ENCODE measurements at regions not wholly inside any gene's neighbourhood (a gene's known extent, or its start where the extent isn't known, plus 50 kb on each side); places are given as distances from the start of the nearest gene placed in this dataset.
"Not testable (repeated sequence)": the region's sequence is repeated elsewhere in the genome, so short reads cannot be mapped to it uniquely, and the experiment has no call there.

- TF ChIP-seq CTCF (IDR thresholded peaks at IDR 0.05; ENCODE audit: low read depth, low read length, missing input control); GABPA (IDR thresholded peaks at IDR 0.05 in 1 of 2, conservative IDR thresholded peaks at IDR 0.05 in 1 of 2); RAD21 (IDR thresholded peaks at IDR 0.05); MAX (IDR thresholded peaks at IDR 0.05); YY1 (IDR thresholded peaks at IDR 0.05); JUND (IDR thresholded peaks at IDR 0.05); SP1 (IDR thresholded peaks at IDR 0.05); HNF4A (conservative IDR thresholded peaks at IDR 0.05): not testable (repeated sequence)
- TF ChIP-seq, protein P1, sequence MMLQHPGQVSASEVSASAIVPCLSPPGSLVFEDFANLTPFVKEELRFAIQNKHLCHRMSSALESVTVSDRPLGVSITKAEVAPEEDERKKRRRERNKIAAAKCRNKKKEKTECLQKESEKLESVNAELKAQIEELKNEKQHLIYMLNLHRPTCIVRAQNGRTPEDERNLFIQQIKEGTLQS (IDR thresholded peaks at IDR 0.05): not testable (repeated sequence)
These were observed 157.3 kb upstream of the ARHGAP28 start for GRCh38 chr18:6572192-6572591.
